ENCODE measurements at regions not wholly inside any gene's neighbourhood (a gene's known extent, or its start where the extent isn't known, plus 50 kb on each side); places are given as distances from the start of the nearest gene placed in this dataset.

- Histone ChIP-seq H3K4me3 (ENCODE audit: low read depth, low read length) (no peak overlapping the region), H3K27ac (ENCODE audit: extremely low read depth, low read depth, low read length) (no peak overlapping the region), H3K4me1 (ENCODE audit: control insufficient read depth, insufficient read depth, low read length) (no peaks in the 10 kb centered on the region), H3K36me3 (ENCODE audit: control insufficient read depth in 2 of 2, insufficient read depth in 1 of 2, low read length in 2 of 2) (no peaks in the 10 kb centered on the region), H3K9me3 (ENCODE audit: control insufficient read depth, insufficient read depth, low read depth, low read length) (no peaks in the 10 kb centered on the region)
- POLR2A ChIA-PET = no interaction called here
- TF ChIP-seq ZNF501 (tag by site-specific recombination; IDR thresholded peaks at IDR 0.05) (no peak), ZNF837 (tag by site-specific recombination; IDR thresholded peaks at IDR 0.05) (no peak), ZNF202 (tag by site-specific recombination; IDR thresholded peaks at IDR 0.05; ENCODE audit: borderline replicate concordance) (no peak)
- CTCF ChIA-PET = no interaction called here
Measured at GRCh38 chr13:103542648-103543047, 476.4 kb upstream of the SLC10A2 start.

DNA sequence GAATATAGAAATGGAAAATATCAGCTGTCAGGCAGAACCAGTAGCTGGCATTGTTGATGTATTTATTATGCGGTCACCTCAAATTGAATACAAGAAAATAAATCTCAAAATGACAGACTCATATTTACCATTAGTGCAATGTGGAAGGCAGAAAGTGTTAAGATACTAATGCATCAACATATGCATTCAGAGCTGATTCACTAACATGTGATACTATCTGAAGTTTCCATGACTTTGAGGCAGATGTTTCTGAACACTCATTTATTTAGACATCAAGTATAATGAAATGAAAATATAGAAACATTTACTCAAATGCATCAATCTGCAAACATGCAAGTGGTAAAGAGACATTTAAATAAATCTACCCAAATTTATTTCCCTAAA lies 474.2 kb upstream of the SLC10A2 start:
- ChIA-PET CTCF (interaction anchor here (0.7 kb wide), 1 partner anchor 20 kb away, joined by 3 read pairs; no protein-coding TSS in a partner anchor), POLR2A (no interaction called here)
- Histone ChIP-seq H3K9me3 (ENCODE audit: control insufficient read depth, insufficient read depth, low read depth, low read length) (no peaks in the 10 kb centered on the region), H3K4me1 (ENCODE audit: control insufficient read depth, insufficient read depth, low read length) (no peaks in the 10 kb centered on the region), H3K36me3 (ENCODE audit: control insufficient read depth in 2 of 2, insufficient read depth in 1 of 2, low read length in 2 of 2) (no peaks in the 10 kb centered on the region), H3K4me3 (ENCODE audit: low read depth, low read length) (no peak overlapping the region), H3K27ac (ENCODE audit: extremely low read depth, low read depth, low read length) (no peak overlapping the region)
- TF ChIP-seq ZNF768 (tag by site-specific recombination; IDR thresholded peaks at IDR 0.05) (no peak), GLI2 (tag by site-specific recombination; IDR thresholded peaks at IDR 0.05; ENCODE audit: borderline replicate concordance, low read depth) (no peak), ZBTB21 (tag by site-specific recombination; IDR thresholded peaks at IDR 0.05) (no peak), ZBTB8A (tag by site-specific recombination; IDR thresholded peaks at IDR 0.05) (no peak), CTCF (tag by site-specific recombination; IDR thresholded peaks at IDR 0.05) (no peak), ZNF544 (tag by site-specific recombination; IDR thresholded peaks at IDR 0.05) (no peak), ZNF214 (tag by site-specific recombination; IDR thresholded peaks at IDR 0.05; ENCODE audit: borderline replicate concordance) (no peak), ZFHX2 (tag by site-specific recombination; conservative IDR thresholded peaks at IDR 0.05) (no peak)
- TF ChIP-seq, protein P1, sequence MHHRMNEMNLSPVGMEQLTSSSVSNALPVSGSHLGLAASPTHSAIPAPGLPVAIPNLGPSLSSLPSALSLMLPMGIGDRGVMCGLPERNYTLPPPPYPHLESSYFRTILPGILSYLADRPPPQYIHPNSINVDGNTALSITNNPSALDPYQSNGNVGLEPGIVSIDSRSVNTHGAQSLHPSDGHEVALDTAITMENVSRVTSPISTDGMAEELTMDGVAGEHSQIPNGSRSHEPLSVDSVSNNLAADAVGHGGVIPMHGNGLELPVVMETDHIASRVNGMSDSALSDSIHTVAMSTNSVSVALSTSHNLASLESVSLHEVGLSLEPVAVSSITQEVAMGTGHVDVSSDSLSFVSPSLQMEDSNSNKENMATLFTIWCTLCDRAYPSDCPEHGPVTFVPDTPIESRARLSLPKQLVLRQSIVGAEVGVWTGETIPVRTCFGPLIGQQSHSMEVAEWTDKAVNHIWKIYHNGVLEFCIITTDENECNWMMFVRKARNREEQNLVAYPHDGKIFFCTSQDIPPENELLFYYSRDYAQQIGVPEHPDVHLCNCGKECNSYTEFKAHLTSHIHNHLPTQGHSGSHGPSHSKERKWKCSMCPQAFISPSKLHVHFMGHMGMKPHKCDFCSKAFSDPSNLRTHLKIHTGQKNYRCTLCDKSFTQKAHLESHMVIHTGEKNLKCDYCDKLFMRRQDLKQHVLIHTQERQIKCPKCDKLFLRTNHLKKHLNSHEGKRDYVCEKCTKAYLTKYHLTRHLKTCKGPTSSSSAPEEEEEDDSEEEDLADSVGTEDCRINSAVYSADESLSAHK (tag by site-specific recombination; IDR thresholded peaks at IDR 0.05) = no peak
- TF ChIP-seq, protein P2, sequence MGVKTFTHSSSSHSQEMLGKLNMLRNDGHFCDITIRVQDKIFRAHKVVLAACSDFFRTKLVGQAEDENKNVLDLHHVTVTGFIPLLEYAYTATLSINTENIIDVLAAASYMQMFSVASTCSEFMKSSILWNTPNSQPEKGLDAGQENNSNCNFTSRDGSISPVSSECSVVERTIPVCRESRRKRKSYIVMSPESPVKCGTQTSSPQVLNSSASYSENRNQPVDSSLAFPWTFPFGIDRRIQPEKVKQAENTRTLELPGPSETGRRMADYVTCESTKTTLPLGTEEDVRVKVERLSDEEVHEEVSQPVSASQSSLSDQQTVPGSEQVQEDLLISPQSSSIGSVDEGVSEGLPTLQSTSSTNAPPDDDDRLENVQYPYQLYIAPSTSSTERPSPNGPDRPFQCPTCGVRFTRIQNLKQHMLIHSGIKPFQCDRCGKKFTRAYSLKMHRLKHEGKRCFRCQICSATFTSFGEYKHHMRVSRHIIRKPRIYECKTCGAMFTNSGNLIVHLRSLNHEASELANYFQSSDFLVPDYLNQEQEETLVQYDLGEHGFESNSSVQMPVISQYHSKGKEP (tag by site-specific recombination; IDR thresholded peaks at IDR 0.05) = no peak

DNA sequence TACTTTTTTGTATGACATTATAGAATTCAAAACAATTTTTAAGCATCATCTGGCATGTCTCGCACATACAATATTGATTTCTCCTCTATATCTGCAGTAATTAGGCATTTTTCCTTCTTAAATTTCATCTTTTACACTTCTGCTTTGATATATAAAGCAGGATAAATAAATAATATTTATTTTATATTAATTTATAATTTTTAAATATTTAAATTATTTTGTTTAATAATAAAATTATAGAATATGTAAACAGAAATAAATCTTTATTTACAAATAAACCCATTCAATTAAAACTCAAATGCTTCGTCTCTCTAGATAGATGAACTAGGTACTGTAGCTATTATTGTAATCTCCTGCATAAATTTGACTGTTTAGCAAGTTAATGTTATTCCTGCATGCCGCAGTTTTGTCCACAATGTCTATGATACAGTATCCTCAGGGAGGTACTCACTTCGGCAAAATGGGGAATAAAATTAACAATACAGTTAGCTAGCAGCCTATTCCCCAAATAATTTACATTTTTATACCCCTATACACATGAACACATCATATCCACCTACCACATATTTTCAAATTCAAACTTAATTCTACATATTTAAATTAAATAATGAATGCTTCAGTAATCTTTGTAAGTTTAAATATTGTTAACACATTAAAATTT lies 473.6 kb upstream of the SLC10A2 start:
- CTCF ChIA-PET = no interaction called here
- Histone ChIP-seq H3K9me3 (ENCODE audit: control insufficient read depth, insufficient read depth, low read depth, low read length) (no peaks in the 10 kb centered on the region), H3K36me3 (ENCODE audit: control insufficient read depth in 2 of 2, insufficient read depth in 1 of 2, low read length in 2 of 2) (no peaks in the 10 kb centered on the region), H3K27ac (ENCODE audit: extremely low read depth, low read depth, low read length) (no peak overlapping the region), H3K4me3 (ENCODE audit: low read depth, low read length) (no peak overlapping the region), H3K4me1 (ENCODE audit: control insufficient read depth, insufficient read depth, low read length) (no peaks in the 10 kb centered on the region)
- POLR2A ChIA-PET = no interaction called here
- TF ChIP-seq ZNF785 (tag by site-specific recombination; IDR thresholded peaks at IDR 0.05) = no peak
- no peak for TF ChIP-seq AEBP2 (tag by site-specific recombination; IDR thresholded peaks at IDR 0.05; ENCODE audit: borderline replicate concordance)
- TF ChIP-seq, protein P3, sequence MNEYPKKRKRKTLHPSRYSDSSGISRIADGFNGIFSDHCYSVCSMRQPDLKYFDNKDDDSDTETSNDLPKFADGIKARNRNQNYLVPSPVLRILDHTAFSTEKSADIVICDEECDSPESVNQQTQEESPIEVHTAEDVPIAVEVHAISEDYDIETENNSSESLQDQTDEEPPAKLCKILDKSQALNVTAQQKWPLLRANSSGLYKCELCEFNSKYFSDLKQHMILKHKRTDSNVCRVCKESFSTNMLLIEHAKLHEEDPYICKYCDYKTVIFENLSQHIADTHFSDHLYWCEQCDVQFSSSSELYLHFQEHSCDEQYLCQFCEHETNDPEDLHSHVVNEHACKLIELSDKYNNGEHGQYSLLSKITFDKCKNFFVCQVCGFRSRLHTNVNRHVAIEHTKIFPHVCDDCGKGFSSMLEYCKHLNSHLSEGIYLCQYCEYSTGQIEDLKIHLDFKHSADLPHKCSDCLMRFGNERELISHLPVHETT (tag by site-specific recombination; IDR thresholded peaks at IDR 0.05) = no peak
